ENCODE measurements at regions not wholly inside any gene's neighbourhood (a gene's known extent, or its start where the extent isn't known, plus 50 kb on each side); places are given as distances from the start of the nearest gene placed in this dataset.

DNA sequence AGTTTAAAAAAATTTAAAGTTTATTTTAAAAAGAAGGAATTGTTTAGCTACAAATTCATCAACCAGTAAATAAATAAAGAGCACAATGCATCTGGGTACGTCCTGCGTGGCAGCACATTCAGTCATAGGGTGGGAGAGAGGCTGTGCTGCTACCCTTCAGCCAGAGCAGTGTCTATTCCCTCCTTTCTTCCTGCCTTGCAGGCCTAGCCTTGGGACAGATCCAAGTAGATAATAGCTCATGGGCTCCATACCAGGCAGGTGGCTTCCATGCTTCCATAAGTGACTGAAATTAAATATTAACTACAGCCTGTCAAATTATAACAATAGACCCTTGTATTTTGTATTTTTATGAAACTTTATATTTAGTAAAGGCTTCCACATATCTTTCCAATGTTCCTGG, 408.3 kb upstream of the RGMB start:
- no peaks in the 10 kb centered on the region for H3K9me3 ChIP-seq (ENCODE audit: low read length)
- H3F3A ChIP-seq (ENCODE audit: insufficient read depth, low read length) = no peaks in the 10 kb centered on the region
- no peak for TF ChIP-seq EZH2 (IDR thresholded peaks at IDR 0.05; ENCODE audit: borderline replicate concordance, low read length)
- TF ChIP-seq, protein P1, sequence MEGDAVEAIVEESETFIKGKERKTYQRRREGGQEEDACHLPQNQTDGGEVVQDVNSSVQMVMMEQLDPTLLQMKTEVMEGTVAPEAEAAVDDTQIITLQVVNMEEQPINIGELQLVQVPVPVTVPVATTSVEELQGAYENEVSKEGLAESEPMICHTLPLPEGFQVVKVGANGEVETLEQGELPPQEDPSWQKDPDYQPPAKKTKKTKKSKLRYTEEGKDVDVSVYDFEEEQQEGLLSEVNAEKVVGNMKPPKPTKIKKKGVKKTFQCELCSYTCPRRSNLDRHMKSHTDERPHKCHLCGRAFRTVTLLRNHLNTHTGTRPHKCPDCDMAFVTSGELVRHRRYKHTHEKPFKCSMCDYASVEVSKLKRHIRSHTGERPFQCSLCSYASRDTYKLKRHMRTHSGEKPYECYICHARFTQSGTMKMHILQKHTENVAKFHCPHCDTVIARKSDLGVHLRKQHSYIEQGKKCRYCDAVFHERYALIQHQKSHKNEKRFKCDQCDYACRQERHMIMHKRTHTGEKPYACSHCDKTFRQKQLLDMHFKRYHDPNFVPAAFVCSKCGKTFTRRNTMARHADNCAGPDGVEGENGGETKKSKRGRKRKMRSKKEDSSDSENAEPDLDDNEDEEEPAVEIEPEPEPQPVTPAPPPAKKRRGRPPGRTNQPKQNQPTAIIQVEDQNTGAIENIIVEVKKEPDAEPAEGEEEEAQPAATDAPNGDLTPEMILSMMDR (IDR thresholded peaks at IDR 0.05; ENCODE audit: low read length) = no peak
- no peak overlapping the region for H3K4me3 ChIP-seq (ENCODE audit: low read depth, low read length, poor library complexity, severe bottlenecking)
- no peaks in the 10 kb centered on the region for H3K27me3 ChIP-seq (ENCODE audit: insufficient read depth, low read length)
- H3K9me2 ChIP-seq (ENCODE audit: low read depth, low read length) = no peaks in the 10 kb centered on the region
- no peak overlapping the region for H2AFZ ChIP-seq (ENCODE audit: low read length)
- no peak overlapping the region for H3K27ac ChIP-seq (ENCODE audit: low read depth, low read length, poor library complexity, severe bottlenecking)
- no peak overlapping the region for H3K4me2 ChIP-seq (ENCODE audit: low read length)
- no peaks in the 10 kb centered on the region for H3K36me3 ChIP-seq (ENCODE audit: insufficient read depth, low read length)
- H3K79me2 ChIP-seq (ENCODE audit: insufficient read depth, low read length) = no peaks in the 10 kb centered on the region
- no peaks in the 10 kb centered on the region for H3K4me1 ChIP-seq (ENCODE audit: insufficient read depth, low read length, severe bottlenecking)
- no peak overlapping the region for H3K9ac ChIP-seq (ENCODE audit: low read length)
- no peaks in the 10 kb centered on the region for H4K20me1 ChIP-seq (ENCODE audit: insufficient read depth, low read length)

GRCh38 chr5:98368141-98368540, 405.3 kb upstream of the RGMB start:
- H3F3A ChIP-seq (ENCODE audit: insufficient read depth, low read length) = no peaks in the 10 kb centered on the region
- no peak for TF ChIP-seq EZH2 (IDR thresholded peaks at IDR 0.05; ENCODE audit: borderline replicate concordance, low read length)
- TF ChIP-seq, protein P1 (IDR thresholded peaks at IDR 0.05; ENCODE audit: low read length) = no peak
- H3K9me3 ChIP-seq (ENCODE audit: low read length) = no peaks in the 10 kb centered on the region
- H3K9me2 ChIP-seq (ENCODE audit: low read depth, low read length) = no peaks in the 10 kb centered on the region
- no peaks in the 10 kb centered on the region for H3K4me1 ChIP-seq (ENCODE audit: insufficient read depth, low read length, severe bottlenecking)
- H3K9ac ChIP-seq (ENCODE audit: low read length) = no peak overlapping the region
- H3K27me3 ChIP-seq (ENCODE audit: insufficient read depth, low read length) = no peaks in the 10 kb centered on the region
- H4K20me1 ChIP-seq (ENCODE audit: insufficient read depth, low read length) = no peaks in the 10 kb centered on the region
- no peak overlapping the region for H3K4me2 ChIP-seq (ENCODE audit: low read length)
- H3K4me3 ChIP-seq (ENCODE audit: low read depth, low read length, poor library complexity, severe bottlenecking) = no peak overlapping the region
- H3K27ac ChIP-seq (ENCODE audit: low read depth, low read length, poor library complexity, severe bottlenecking) = no peak overlapping the region
- no peaks in the 10 kb centered on the region for H3K36me3 ChIP-seq (ENCODE audit: insufficient read depth, low read length)
- H3K79me2 ChIP-seq (ENCODE audit: insufficient read depth, low read length) = no peaks in the 10 kb centered on the region
- no peak overlapping the region for H2AFZ ChIP-seq (ENCODE audit: low read length)

- H3K79me2 ChIP-seq (ENCODE audit: insufficient read depth, low read length) = no peaks in the 10 kb centered on the region
- no peaks in the 10 kb centered on the region for H3K36me3 ChIP-seq (ENCODE audit: insufficient read depth, low read length)
- H2AFZ ChIP-seq (ENCODE audit: low read length) = no peak overlapping the region
- TF ChIP-seq EZH2 (IDR thresholded peaks at IDR 0.05; ENCODE audit: borderline replicate concordance, low read length) = no peak
- TF ChIP-seq, protein P1 (IDR thresholded peaks at IDR 0.05; ENCODE audit: low read length) = no peak
- no peaks in the 10 kb centered on the region for H4K20me1 ChIP-seq (ENCODE audit: insufficient read depth, low read length)
- H3K27me3 ChIP-seq (ENCODE audit: insufficient read depth, low read length) = no peaks in the 10 kb centered on the region
- no peaks in the 10 kb centered on the region for H3K9me2 ChIP-seq (ENCODE audit: low read depth, low read length)
- no peak overlapping the region for H3K4me2 ChIP-seq (ENCODE audit: low read length)
- H3K27ac ChIP-seq (ENCODE audit: low read depth, low read length, poor library complexity, severe bottlenecking) = no peak overlapping the region
- H3K4me3 ChIP-seq (ENCODE audit: low read depth, low read length, poor library complexity, severe bottlenecking) = no peak overlapping the region
- no peaks in the 10 kb centered on the region for H3F3A ChIP-seq (ENCODE audit: insufficient read depth, low read length)
- H3K9ac ChIP-seq (ENCODE audit: low read length) = no peak overlapping the region
- H3K9me3 ChIP-seq (ENCODE audit: low read length) = no peaks in the 10 kb centered on the region
- H3K4me1 ChIP-seq (ENCODE audit: insufficient read depth, low read length, severe bottlenecking) = no peaks in the 10 kb centered on the region
These were observed 401.1 kb upstream of the RGMB start for GRCh38 chr5:98372351-98372750.

Measured in OCI-LY1 (cell line).